ENCODE measurements at regions not wholly inside any gene's neighbourhood (a gene's known extent, or its start where the extent isn't known, plus 50 kb on each side); places are given as distances from the start of the nearest gene placed in this dataset.

DNA sequence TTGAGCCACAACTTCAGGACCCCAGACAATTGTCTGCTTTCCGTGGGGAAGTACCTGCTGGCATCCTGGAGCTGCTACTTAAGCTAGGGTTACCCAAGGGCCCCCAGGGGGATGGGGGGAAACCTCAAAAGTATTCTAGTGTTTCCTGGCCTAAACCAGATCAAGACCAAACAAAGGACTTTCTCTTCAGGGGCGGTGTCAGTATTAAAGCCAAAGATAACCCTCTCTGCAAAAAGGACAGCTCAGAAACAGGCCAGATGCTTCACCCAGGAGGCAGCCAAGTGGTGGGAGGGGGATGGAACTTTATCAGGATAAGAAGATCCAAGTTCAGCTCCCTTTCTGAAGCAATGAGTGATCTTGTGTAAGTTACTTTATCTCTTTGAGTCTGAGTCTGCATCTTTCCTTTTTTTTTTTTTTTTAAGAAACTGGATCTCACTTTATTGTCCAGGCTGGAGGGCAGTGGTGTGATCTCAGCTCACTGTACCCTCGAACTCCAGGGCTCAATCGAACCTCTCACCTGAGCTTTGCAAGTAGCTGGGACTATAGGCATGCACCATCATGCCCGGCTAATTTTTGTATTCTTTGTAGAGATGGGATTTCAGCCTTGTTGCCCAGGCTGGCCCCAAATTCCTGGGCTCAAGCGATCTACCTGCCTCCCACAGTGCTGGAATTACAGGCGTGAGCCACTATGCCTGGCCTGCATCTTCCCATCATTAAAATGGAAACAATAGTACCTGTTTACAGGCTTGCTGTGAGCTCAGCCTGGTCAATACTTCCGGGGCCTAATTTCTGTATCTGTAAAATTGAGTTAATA lies 151.8 kb upstream of the PTPRM start:
- Histone ChIP-seq H3K4me1 (peaks cover 0 to 14% (median 10%) of the 10 kb centered on the region in 4 donors), H3K9me3 (no peaks in the 10 kb centered on the region), H3K27me3 (no peaks in the 10 kb centered on the region), H3K36me3 (no peaks in the 10 kb centered on the region), H3K27ac (peak overlapping the region; percentile 8 to 58 (median 52)), H3K4me3 (no peak overlapping the region)
- TF ChIP-seq POLR2A (IDR thresholded peaks at IDR 0.05) (no peak), EP300 (IDR thresholded peaks at IDR 0.05) (no peak), POLR2AphosphoS5 (IDR thresholded peaks at IDR 0.05) (no peak)
- TF ChIP-seq, protein P1, sequence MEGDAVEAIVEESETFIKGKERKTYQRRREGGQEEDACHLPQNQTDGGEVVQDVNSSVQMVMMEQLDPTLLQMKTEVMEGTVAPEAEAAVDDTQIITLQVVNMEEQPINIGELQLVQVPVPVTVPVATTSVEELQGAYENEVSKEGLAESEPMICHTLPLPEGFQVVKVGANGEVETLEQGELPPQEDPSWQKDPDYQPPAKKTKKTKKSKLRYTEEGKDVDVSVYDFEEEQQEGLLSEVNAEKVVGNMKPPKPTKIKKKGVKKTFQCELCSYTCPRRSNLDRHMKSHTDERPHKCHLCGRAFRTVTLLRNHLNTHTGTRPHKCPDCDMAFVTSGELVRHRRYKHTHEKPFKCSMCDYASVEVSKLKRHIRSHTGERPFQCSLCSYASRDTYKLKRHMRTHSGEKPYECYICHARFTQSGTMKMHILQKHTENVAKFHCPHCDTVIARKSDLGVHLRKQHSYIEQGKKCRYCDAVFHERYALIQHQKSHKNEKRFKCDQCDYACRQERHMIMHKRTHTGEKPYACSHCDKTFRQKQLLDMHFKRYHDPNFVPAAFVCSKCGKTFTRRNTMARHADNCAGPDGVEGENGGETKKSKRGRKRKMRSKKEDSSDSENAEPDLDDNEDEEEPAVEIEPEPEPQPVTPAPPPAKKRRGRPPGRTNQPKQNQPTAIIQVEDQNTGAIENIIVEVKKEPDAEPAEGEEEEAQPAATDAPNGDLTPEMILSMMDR (IDR thresholded peaks at IDR 0.05): no peak
- no peak for DNase-seq
- intact Hi-C loops (cut with DNase I): no loop called here
- 70 to 72% methylated on average over 8 of the region's 8 CpGs for WGBS, 2 donors

- intact Hi-C loops (cut with DNase I): no loop called here
Observed at GRCh38 chr18:7417727-7418126, 149.4 kb upstream of the PTPRM start.

DNA sequence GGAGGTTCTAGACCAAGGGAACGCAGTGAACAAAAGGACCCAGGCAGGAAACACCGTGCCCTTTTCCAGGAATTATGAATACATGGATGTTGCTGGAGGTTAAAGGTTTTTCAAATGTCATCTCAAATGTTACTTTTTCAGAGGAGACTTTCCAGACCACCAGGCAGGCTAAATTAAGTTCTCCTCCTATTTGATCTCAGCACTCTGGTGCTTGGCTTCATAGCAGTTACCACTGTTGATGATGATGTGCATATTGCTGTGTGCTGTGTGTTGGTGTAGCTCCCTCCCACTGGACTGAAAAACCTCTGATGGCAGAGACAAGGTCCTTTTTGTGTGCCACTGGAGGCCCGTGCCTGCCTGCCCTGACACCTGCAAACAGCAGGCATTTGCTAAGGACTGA lies 137.3 kb upstream of the PTPRM start:
- no peak for DNase-seq
- intact Hi-C loops (cut with DNase I): loop anchor here (10.0 kb wide), 1 partner anchor 55 kb away; no protein-coding TSS in a partner anchor
- TF ChIP-seq EP300 (IDR thresholded peaks at IDR 0.05): no peak
- TF ChIP-seq, protein P1 (IDR thresholded peaks at IDR 0.05): no peak
- TF ChIP-seq POLR2A (IDR thresholded peaks at IDR 0.05): no peak
- no peak for TF ChIP-seq POLR2AphosphoS5 (IDR thresholded peaks at IDR 0.05)
- Histone ChIP-seq H3K36me3 (no peaks in the 10 kb centered on the region), H3K4me3 (no peak overlapping the region), H3K9me3 (no peaks in the 10 kb centered on the region), H3K27ac (no peak overlapping the region), H3K27me3 (no peaks in the 10 kb centered on the region), H3K4me1 (no peaks in the 10 kb centered on the region)
- WGBS, 2 donors: 73 to 83% methylated on average over 3 of the region's 3 CpGs

More at GRCh38 chr18:7417727-7418126, 149.4 kb upstream of the PTPRM start:
- DNase-seq: no peak
- peaks cover 0 to 14% (median 10%) of the 10 kb centered on the region in 4 donors for H3K4me1 ChIP-seq
- H3K36me3 ChIP-seq: no peaks in the 10 kb centered on the region
- 87 to 89% methylated on average over 4 of the region's 4 CpGs for WGBS, 2 donors
- H3K27me3 ChIP-seq: no peaks in the 10 kb centered on the region
- H3K9me3 ChIP-seq: no peaks in the 10 kb centered on the region
- no peak overlapping the region for H3K27ac ChIP-seq
- no peak overlapping the region for H3K4me3 ChIP-seq
- no peak for TF ChIP-seq EP300 (IDR thresholded peaks at IDR 0.05)
- TF ChIP-seq, protein P1 (IDR thresholded peaks at IDR 0.05): no peak
- no peak for TF ChIP-seq POLR2AphosphoS5 (IDR thresholded peaks at IDR 0.05)
- TF ChIP-seq POLR2A (IDR thresholded peaks at IDR 0.05): no peak

DNA sequence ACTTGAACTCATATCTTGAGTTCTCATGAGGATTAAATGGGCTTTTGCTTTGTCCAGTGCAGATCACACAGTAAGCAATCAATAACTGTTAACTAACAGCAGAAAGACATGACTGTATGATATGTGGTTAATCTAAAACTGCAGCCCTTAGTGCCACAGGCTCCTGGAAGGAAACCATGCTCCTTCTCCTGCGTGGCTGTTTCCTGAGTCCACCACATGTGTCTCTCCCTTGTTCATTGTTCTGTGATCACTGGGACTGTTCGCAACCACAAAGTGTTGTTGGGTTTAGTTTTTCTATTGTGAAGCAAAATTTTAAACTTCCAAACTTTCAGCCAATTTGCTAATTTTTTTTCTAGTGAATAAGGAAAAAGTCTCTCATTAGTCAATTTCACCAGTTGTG lies 130.9 kb upstream of the PTPRM start:
- 51 to 62% methylated on average over 2 of the region's 2 CpGs for WGBS, 2 donors
- no peak for DNase-seq
- H3K36me3 ChIP-seq: no peaks in the 10 kb centered on the region
- TF ChIP-seq, protein P1 (IDR thresholded peaks at IDR 0.05): no peak
- TF ChIP-seq POLR2AphosphoS5 (IDR thresholded peaks at IDR 0.05) (no peak), EP300 (IDR thresholded peaks at IDR 0.05) (no peak)
- no peaks in the 10 kb centered on the region for H3K9me3 ChIP-seq
- intact Hi-C loops (cut with DNase I): loop anchor here (10.0 kb wide), 1 partner anchor 61 kb away; no protein-coding TSS in a partner anchor
- no peak overlapping the region for H3K27ac ChIP-seq
- H3K4me3 ChIP-seq: no peak overlapping the region
- no peaks in the 10 kb centered on the region for H3K27me3 ChIP-seq
- H3K4me1 ChIP-seq: no peaks in the 10 kb centered on the region

Data from sigmoid colon (tissue), 6 donors.